ENCODE measurements at regions not wholly inside any gene's neighbourhood (a gene's known extent, or its start where the extent isn't known, plus 50 kb on each side); places are given as distances from the start of the nearest gene placed in this dataset.

- Histone ChIP-seq H3K27ac (no peak overlapping the region), H3K9me3 (no peaks in the 10 kb centered on the region), H3K4me1 (no peaks in the 10 kb centered on the region), H3K27me3 (no peaks in the 10 kb centered on the region), H3K36me3 (no peaks in the 10 kb centered on the region), H3K4me3 (no peak overlapping the region)
- DNase-seq = no peak
- ATAC-seq = no peak
- no peak for TF ChIP-seq CTCF (IDR thresholded peaks at IDR 0.05)
- intact Hi-C loops (cut with DNase I) = no loop called here
- WGBS, 2 donors = 88 to 90% methylated on average over 2 of the region's 2 CpGs
- no peak for FAIRE-seq
These were observed 129.4 kb upstream of the LSM8 start for GRCh38 chr7:118054529-118054928.

- ATAC-seq (no peak), DNase-seq (no peak), FAIRE-seq (no peak)
- H3K27me3 ChIP-seq = no peaks in the 10 kb centered on the region
- no peaks in the 10 kb centered on the region for H3K9me3 ChIP-seq
- no peaks in the 10 kb centered on the region for H3K4me1 ChIP-seq
- no peak for TF ChIP-seq CTCF (IDR thresholded peaks at IDR 0.05)
- 58 to 62% methylated on average over 3 of the region's 3 CpGs for WGBS, 2 donors
- no peaks in the 10 kb centered on the region for H3K36me3 ChIP-seq
- intact Hi-C loops (cut with DNase I) = no loop called here
- H3K27ac ChIP-seq = no peak overlapping the region
- no peak overlapping the region for H3K4me3 ChIP-seq
These were observed 128.3 kb upstream of the LSM8 start for GRCh38 chr7:118055647-118056046.

DNA sequence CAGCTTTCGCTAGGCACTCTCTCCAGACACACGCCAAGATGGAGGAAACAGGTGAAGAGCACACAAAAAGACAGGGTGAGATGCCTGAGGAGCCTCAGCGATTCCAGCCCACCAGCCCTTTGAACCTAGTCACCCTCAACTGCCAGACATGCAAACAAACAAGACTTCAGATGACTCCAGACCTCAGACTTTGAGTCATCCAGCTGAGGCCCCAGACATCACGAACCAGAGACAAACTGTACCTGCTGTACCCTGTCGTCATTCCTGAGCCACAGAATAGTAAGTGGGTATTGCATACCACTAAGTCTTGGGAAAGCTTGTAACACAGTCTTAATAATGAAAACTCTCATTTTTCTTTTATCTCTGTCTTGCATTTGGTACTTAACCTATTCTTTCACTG, 126.6 kb upstream of the LSM8 start:
- no peaks in the 10 kb centered on the region for H3K36me3 ChIP-seq
- no peak overlapping the region for H3K4me3 ChIP-seq
- no peaks in the 10 kb centered on the region for H3K4me1 ChIP-seq
- no peak for TF ChIP-seq CTCF (IDR thresholded peaks at IDR 0.05)
- 77 to 84% methylated on average over 5 of the region's 5 CpGs for WGBS, 2 donors
- no peaks in the 10 kb centered on the region for H3K27me3 ChIP-seq
- H3K27ac ChIP-seq = no peak overlapping the region
- FAIRE-seq (no peak), DNase-seq (no peak), ATAC-seq (no peak)
- intact Hi-C loops (cut with DNase I) = no loop called here
- no peaks in the 10 kb centered on the region for H3K9me3 ChIP-seq

DNA sequence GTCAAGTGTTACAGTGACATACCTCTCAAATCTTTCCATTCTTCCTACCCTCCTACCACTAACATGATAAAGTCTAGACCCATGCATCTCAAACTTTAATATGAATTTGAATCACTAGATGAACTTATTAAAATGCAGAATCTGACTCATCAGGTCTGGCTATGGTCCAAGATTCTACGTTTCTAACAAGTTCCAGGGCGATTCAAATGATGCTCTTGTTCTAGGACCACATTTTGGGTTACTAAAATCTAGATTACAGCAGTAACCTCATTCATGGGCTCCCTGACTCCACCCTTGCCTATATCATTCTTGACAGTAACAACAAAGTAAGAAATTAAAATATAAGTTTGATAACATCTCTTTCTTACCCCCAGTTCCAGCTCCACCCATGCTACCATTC, 124.8 kb upstream of the LSM8 start:
- 57 to 74% methylated on average over 2 of the region's 2 CpGs for WGBS, 2 donors
- no peak for TF ChIP-seq CTCF (IDR thresholded peaks at IDR 0.05)
- FAIRE-seq = no peak
- no peaks in the 10 kb centered on the region for H3K4me1 ChIP-seq
- no peak overlapping the region for H3K27ac ChIP-seq
- no peak for DNase-seq
- no peaks in the 10 kb centered on the region for H3K36me3 ChIP-seq
- H3K27me3 ChIP-seq = no peaks in the 10 kb centered on the region
- no peak overlapping the region for H3K4me3 ChIP-seq
- H3K9me3 ChIP-seq = no peaks in the 10 kb centered on the region
- intact Hi-C loops (cut with DNase I) = no loop called here
- no peak for ATAC-seq

GRCh38 chr7:118060692-118061091, 123.3 kb upstream of the LSM8 start:
- intact Hi-C loops (cut with DNase I) = no loop called here
- H3K4me1 ChIP-seq = no peaks in the 10 kb centered on the region
- DNase-seq (no peak), FAIRE-seq (no peak), ATAC-seq (no peak)
- no peak overlapping the region for H3K27ac ChIP-seq
- no peak for TF ChIP-seq CTCF (IDR thresholded peaks at IDR 0.05)
- H3K36me3 ChIP-seq = no peaks in the 10 kb centered on the region
- H3K27me3 ChIP-seq = no peaks in the 10 kb centered on the region
- H3K9me3 ChIP-seq = no peaks in the 10 kb centered on the region
- 32 to 45% methylated on average over 1 of the region's 1 CpG for WGBS, 2 donors
- H3K4me3 ChIP-seq = no peak overlapping the region
